Mesenchymal stem cell (in vitro differentiated cells and primary cell): ENCODE measurements at regions not wholly inside any gene's neighbourhood (a gene's known extent, or its start where the extent isn't known, plus 50 kb on each side); places are given as distances from the start of the nearest gene placed in this dataset.

Source experiments
- DNase-seq: peaks from one replicate; pipeline ENCODE4 v3.0.0-alpha.2; 2013
- H2AFZ ChIP-seq: one replicate; pipeline ENCODE4 v1.6.1; 2013; ENCODE audit warnings: low read depth, mild to moderate bottlenecking, control low read depth, inconsistent platforms, low read length, moderate library complexity
- H2AK5ac ChIP-seq: 2 replicates; pipeline ENCODE4 v1.6.1; 2013; ENCODE audit warnings: low read length, moderate library complexity, mild to moderate bottlenecking, inconsistent platforms; ENCODE audit not compliant: severe bottlenecking
- H2BK120ac ChIP-seq: one replicate; pipeline ENCODE4 v1.6.1; 2013; ENCODE audit warnings: low read depth, mild to moderate bottlenecking, inconsistent platforms, low read length, moderate library complexity
- H2BK12ac ChIP-seq, 2 experiments: one replicate each; pipeline ENCODE4 v1.6.1; 2013; ENCODE audit warnings: inconsistent platforms in 2 of 2, low read length in 2 of 2, mild to moderate bottlenecking in 2 of 2, moderate library complexity in 2 of 2, control low read depth in 1 of 2
- H2BK15ac ChIP-seq: one replicate; pipeline ENCODE4 v1.6.1; 2013; ENCODE audit warnings: mild to moderate bottlenecking, low read depth, inconsistent platforms; ENCODE audit not compliant: poor library complexity, severe bottlenecking
- H2BK5ac ChIP-seq: 2 replicates; pipeline ENCODE4 v1.6.1; 2013; ENCODE audit warnings: low read depth, mild to moderate bottlenecking, low read length, control low read depth, inconsistent platforms; ENCODE audit not compliant: poor library complexity, severe bottlenecking
- H3K14ac ChIP-seq, 2 experiments: one replicate each; pipeline ENCODE4 v1.6.1; 2013; ENCODE audit warnings: inconsistent platforms in 2 of 2, low read length in 2 of 2, control low read depth in 1 of 2, mild to moderate bottlenecking in 1 of 2, moderate library complexity in 1 of 2
- H3K18ac ChIP-seq, 2 experiments: one replicate each; pipeline ENCODE4 v1.6.1; 2013; ENCODE audit warnings: inconsistent platforms in 2 of 2, low read length in 2 of 2, control low read depth in 1 of 2, low read depth in 1 of 2, mild to moderate bottlenecking in 1 of 2
- H3K23ac ChIP-seq, 2 experiments: one replicate each; pipeline ENCODE4 v1.6.1; 2013; ENCODE audit warnings: inconsistent platforms in 2 of 2, low read length in 2 of 2, mild to moderate bottlenecking in 2 of 2, moderate library complexity in 2 of 2, control low read depth in 1 of 2
- H3K27ac ChIP-seq: 2 replicates; pipeline ENCODE4 v1.5.1; 2013; ENCODE audit warnings: mild to moderate bottlenecking, moderate library complexity, low read length, control low read depth, inconsistent platforms; ENCODE audit not compliant: poor library complexity, severe bottlenecking
- H3K27me3 ChIP-seq, 2 experiments: 2 replicates each; pipeline versions ENCODE4 v1.6.1 to v1.7.0; 2013; ENCODE audit warnings: low read length in 2 of 2, mild to moderate bottlenecking in 2 of 2, moderate library complexity in 2 of 2, control low read depth in 1 of 2, inconsistent platforms in 1 of 2; ENCODE audit not compliant: control insufficient read depth in 1 of 2, insufficient read depth in 1 of 2
- H3K36me3 ChIP-seq, 2 experiments: 2 replicates each; pipeline versions ENCODE4 v1.6.1 to v1.7.0; 2013; ENCODE audit warnings: low read length in 2 of 2, control low read depth in 1 of 2, inconsistent platforms in 1 of 2, low read depth in 1 of 2, mild to moderate bottlenecking in 1 of 2; ENCODE audit not compliant: insufficient read depth in 2 of 2, control insufficient read depth in 1 of 2
- H3K4ac ChIP-seq, 2 experiments: one replicate each; pipeline ENCODE4 v1.6.1; 2013; ENCODE audit warnings: inconsistent platforms in 2 of 2, low read length in 2 of 2, mild to moderate bottlenecking in 2 of 2, moderate library complexity in 2 of 2, control low read depth in 1 of 2, low read depth in 1 of 2
- H3K4me1 ChIP-seq: 2 replicates; pipeline ENCODE4 v1.6.1; 2013; ENCODE audit warnings: low read depth, low read length, control low read depth; ENCODE audit not compliant: control insufficient read depth, insufficient read depth
- H3K4me2 ChIP-seq: 2 replicates; pipeline ENCODE4 v1.6.1; 2013; ENCODE audit warnings: low read length, mild to moderate bottlenecking, inconsistent platforms; ENCODE audit not compliant: poor library complexity, severe bottlenecking
- H3K4me3 ChIP-seq, 2 experiments: 2 replicates each; pipeline versions ENCODE4 v1.5.1 to v1.7.0; 2013; ENCODE audit warnings: low read length in 2 of 2, mild to moderate bottlenecking in 2 of 2, control low read depth in 1 of 2, low read depth in 1 of 2; ENCODE audit not compliant: insufficient read depth in 1 of 2
- H3K79me1 ChIP-seq: replicated peaks from 2 replicates; pipeline ENCODE4 v1.6.1; 2013; ENCODE audit warnings: mild to moderate bottlenecking, control low read depth, low read length, inconsistent platforms; ENCODE audit not compliant: poor library complexity, severe bottlenecking
- H3K9ac ChIP-seq: 2 replicates; pipeline ENCODE4 v1.7.0; 2013; ENCODE audit warnings: mild to moderate bottlenecking, low read length, moderate library complexity
- H3K9me3 ChIP-seq: 2 replicates; pipeline ENCODE4 v1.7.0; 2013; ENCODE audit warnings: mild to moderate bottlenecking, low read length; ENCODE audit not compliant: control insufficient read depth
- H4K8ac ChIP-seq: one replicate; pipeline ENCODE4 v1.6.1; 2013; ENCODE audit warnings: inconsistent platforms, mild to moderate bottlenecking, low read length, moderate library complexity
- H4K91ac ChIP-seq: one replicate; pipeline ENCODE4 v1.6.1; 2013; ENCODE audit warnings: mild to moderate bottlenecking, low read length, inconsistent platforms
- WGBS: methylation state at CpG from one replicate; pipeline ENCODE4 v1.1.7; 2013; ENCODE audit warnings: mixed read lengths; 5-methylcytosine and 5-hydroxymethylcytosine counted together

DNA sequence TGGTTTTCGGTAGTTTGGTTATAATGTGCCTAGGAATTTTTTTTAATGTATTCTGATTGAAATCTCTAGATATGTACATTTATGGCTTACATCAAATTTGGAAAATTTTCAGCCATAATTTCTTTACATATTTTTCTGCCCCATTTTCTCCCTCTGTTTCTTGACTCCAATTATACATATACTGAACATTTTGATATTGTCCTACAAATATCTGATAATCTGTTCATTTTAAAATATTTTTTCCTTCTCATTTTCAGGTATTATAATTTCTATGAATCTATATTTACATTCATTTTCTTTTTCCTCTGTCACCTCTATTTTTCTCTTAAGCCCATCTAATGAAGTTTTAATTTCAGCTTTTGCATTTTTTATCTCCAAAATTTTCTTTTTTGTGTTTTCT is 82.7 kb upstream of the TMLHE start:
- no peak overlapping the region for H2AFZ ChIP-seq
- no CpG with 5 or more reads among the region's 1 CpG for WGBS
- no peak overlapping the region for H2BK5ac ChIP-seq

DNA sequence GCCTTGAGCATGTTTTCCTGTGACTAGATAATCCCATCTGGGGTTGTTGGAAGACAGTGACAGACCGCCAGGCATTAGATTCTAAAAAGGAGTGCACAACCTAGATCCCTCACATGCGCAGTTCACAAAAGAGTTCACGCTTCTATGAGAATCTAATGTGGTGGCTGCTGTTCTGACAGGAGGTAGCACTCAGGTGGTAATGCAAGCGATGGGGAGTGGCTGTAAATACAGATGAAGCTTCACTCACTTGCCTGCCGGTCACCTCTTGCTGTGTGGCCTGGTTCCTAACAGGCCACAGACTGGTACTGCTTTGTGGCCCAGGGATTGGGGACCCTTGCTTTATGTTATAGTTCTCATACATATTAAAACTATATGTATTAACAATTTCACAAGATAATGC is 81.9 kb upstream of the TMLHE start:
- H3K4me3 ChIP-seq: no peak overlapping the region
- 87% methylated on average over 5 of the region's 5 CpGs for WGBS

More for the DNA sequence above, 82.7 kb upstream of the TMLHE start:
- no peak overlapping the region for H3K18ac ChIP-seq
- no peak overlapping the region for H3K14ac ChIP-seq
- no peak overlapping the region for H4K91ac ChIP-seq
- no peak overlapping the region for H4K8ac ChIP-seq
- no peaks in the 10 kb centered on the region for H3K79me1 ChIP-seq
- no peak overlapping the region for H2BK15ac ChIP-seq
- no peaks in the 10 kb centered on the region for H3K36me3 ChIP-seq
- no peaks in the 10 kb centered on the region for H3K27me3 ChIP-seq
- no peak for DNase-seq
- H2BK120ac ChIP-seq: no peak overlapping the region
- no peak overlapping the region for H2AK5ac ChIP-seq
- no peak overlapping the region for H3K4me3 ChIP-seq
- H3K9me3 ChIP-seq: peaks cover 22% of the 10 kb centered on the region
- H3K4me1 ChIP-seq: no peaks in the 10 kb centered on the region
- H2BK12ac ChIP-seq: no peak overlapping the region
- H3K9ac ChIP-seq: no peak overlapping the region
- H3K23ac ChIP-seq: no peak overlapping the region
- no peak overlapping the region for H3K4ac ChIP-seq
- H3K27ac ChIP-seq: no peak overlapping the region
- H3K4me2 ChIP-seq: no peak overlapping the region

DNA sequence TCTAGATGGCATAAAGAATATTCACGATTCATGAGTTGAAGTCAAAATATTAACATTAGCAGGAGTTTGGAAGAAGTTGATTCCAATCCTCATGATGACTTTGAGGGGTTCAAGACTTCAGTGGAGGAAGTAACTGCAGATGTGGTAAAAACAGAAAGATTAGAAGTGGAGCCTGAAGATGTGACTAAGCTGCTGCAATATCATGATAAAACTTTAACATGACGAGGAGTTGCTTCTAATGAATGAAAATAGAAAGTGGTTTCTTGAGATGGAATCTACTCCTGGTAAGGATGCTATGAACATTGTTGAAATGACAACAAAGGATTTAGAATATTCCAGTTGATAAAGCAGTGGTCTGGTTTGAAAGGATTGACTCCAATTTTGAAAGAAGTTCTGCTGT is 70.1 kb upstream of the TMLHE start:
- H3K4ac ChIP-seq: no peak overlapping the region
- DNase-seq: no peak
- WGBS: 72% methylated on average over 2 of the region's 2 CpGs
- no peak overlapping the region for H4K8ac ChIP-seq
- no peak overlapping the region for H2BK15ac ChIP-seq
- H3K27ac ChIP-seq: no peak overlapping the region
- no peak overlapping the region for H3K4me2 ChIP-seq
- no peaks in the 10 kb centered on the region for H3K9me3 ChIP-seq
- no peaks in the 10 kb centered on the region for H3K4me1 ChIP-seq
- H4K91ac ChIP-seq: no peak overlapping the region
- H3K18ac ChIP-seq: no peak overlapping the region
- H2AFZ ChIP-seq: no peak overlapping the region
- no peak overlapping the region for H3K14ac ChIP-seq
- H3K4me3 ChIP-seq: no peak overlapping the region
- H2BK12ac ChIP-seq: no peak overlapping the region
- H2BK5ac ChIP-seq: no peak overlapping the region
- no peak overlapping the region for H2BK120ac ChIP-seq
- H3K36me3 ChIP-seq: no peaks in the 10 kb centered on the region
- no peaks in the 10 kb centered on the region for H3K27me3 ChIP-seq
- no peak overlapping the region for H2AK5ac ChIP-seq
- H3K23ac ChIP-seq: no peak overlapping the region
- H3K9ac ChIP-seq: no peak overlapping the region
- no peaks in the 10 kb centered on the region for H3K79me1 ChIP-seq

More for the DNA sequence above, 81.9 kb upstream of the TMLHE start:
- Histone ChIP-seq H2BK15ac (no peak overlapping the region), H3K4me1 (no peaks in the 10 kb centered on the region), H3K4me2 (no peak overlapping the region), H3K79me1 (no peaks in the 10 kb centered on the region), H4K91ac (no peak overlapping the region), H3K27ac (no peak overlapping the region), H2BK120ac (no peak overlapping the region), H3K9me3 (peaks cover 22% of the 10 kb centered on the region), H3K36me3 (no peaks in the 10 kb centered on the region), H2BK12ac (no peak overlapping the region), H3K23ac (no peak overlapping the region), H3K9ac (no peak overlapping the region), H2AFZ (no peak overlapping the region), H2BK5ac (no peak overlapping the region), H3K4ac (no peak overlapping the region), H4K8ac (no peak overlapping the region), H3K27me3 (no peaks in the 10 kb centered on the region), H3K14ac (no peak overlapping the region), H3K18ac (no peak overlapping the region), H2AK5ac (no peak overlapping the region)
- no peak for DNase-seq

DNA sequence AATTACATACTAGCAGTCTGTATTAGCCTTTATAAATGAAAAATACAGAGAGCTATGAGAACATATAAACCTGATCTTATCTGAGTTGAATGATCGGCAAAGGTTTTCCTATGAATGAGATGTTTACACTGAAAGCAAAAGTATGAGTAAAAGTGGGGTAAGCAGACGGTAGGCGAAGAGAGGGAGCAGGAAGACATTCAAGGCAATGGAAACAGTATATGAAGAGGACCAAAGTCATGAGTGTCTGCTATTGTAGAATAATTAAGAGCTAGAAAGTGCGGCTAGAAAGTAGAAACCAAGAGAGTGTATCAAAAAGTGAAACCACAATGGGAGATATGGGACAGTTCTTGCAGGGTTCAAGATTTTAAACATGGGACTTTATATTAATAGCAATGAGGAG is 67.0 kb upstream of the TMLHE start:
- H3K4ac ChIP-seq: no peak overlapping the region
- H4K91ac ChIP-seq: no peak overlapping the region
- no peak overlapping the region for H2BK120ac ChIP-seq
- H2AFZ ChIP-seq: no peak overlapping the region
- no peaks in the 10 kb centered on the region for H3K79me1 ChIP-seq
- WGBS: 94% methylated on average over 4 of the region's 4 CpGs
- no peak overlapping the region for H4K8ac ChIP-seq
- no peak for DNase-seq
- H2BK12ac ChIP-seq: no peak overlapping the region
- H2BK15ac ChIP-seq: no peak overlapping the region
- no peak overlapping the region for H3K9ac ChIP-seq
- H3K23ac ChIP-seq: no peak overlapping the region
- no peaks in the 10 kb centered on the region for H3K36me3 ChIP-seq
- no peaks in the 10 kb centered on the region for H3K9me3 ChIP-seq
- no peak overlapping the region for H3K4me2 ChIP-seq
- no peak overlapping the region for H3K27ac ChIP-seq
- no peak overlapping the region for H3K18ac ChIP-seq
- H3K4me1 ChIP-seq: no peaks in the 10 kb centered on the region
- H2BK5ac ChIP-seq: no peak overlapping the region
- no peak overlapping the region for H3K4me3 ChIP-seq
- H3K14ac ChIP-seq: no peak overlapping the region
- no peaks in the 10 kb centered on the region for H3K27me3 ChIP-seq
- H2AK5ac ChIP-seq: no peak overlapping the region
